Subcutaneous abdominal adipose tissue (tissue), 5 donors: ENCODE measurements at regions not wholly inside any gene's neighbourhood (a gene's known extent, or its start where the extent isn't known, plus 50 kb on each side); places are given as distances from the start of the nearest gene placed in this dataset.

Source experiments
- H3K27ac ChIP-seq: one replicate; pipeline ENCODE4 v1.7.0; 2013; ENCODE audit warnings: low read depth, mild to moderate bottlenecking, inconsistent platforms, low read length, moderate library complexity
- H3K27me3 ChIP-seq, 5 donors: one replicate each; pipeline ENCODE4 v1.7.0; 2013; ENCODE audit warnings: low read length in 5 of 5, inconsistent platforms in 1 of 5; ENCODE audit not compliant: control insufficient read depth in 5 of 5, insufficient read depth in 4 of 5
- H3K36me3 ChIP-seq, 5 donors: one replicate each; pipeline ENCODE4 v1.7.0; 2013; ENCODE audit warnings: low read length in 5 of 5; ENCODE audit not compliant: control insufficient read depth in 5 of 5, insufficient read depth in 5 of 5
- H3K4me1 ChIP-seq, 5 donors: one replicate each; pipeline ENCODE4 v1.7.0; 2013; ENCODE audit warnings: low read length in 5 of 5, mild to moderate bottlenecking in 3 of 5, moderate library complexity in 1 of 5; ENCODE audit not compliant: control insufficient read depth in 5 of 5, insufficient read depth in 5 of 5
- H3K4me3 ChIP-seq, 5 donors: one replicate each; pipeline ENCODE4 v1.7.0; 2013; ENCODE audit warnings: low read length in 5 of 5, low read depth in 1 of 5
- H3K9ac ChIP-seq, 5 donors: one replicate each; pipeline ENCODE4 v1.7.0; 2013; ENCODE audit warnings: low read length in 5 of 5, mild to moderate bottlenecking in 4 of 5, moderate library complexity in 3 of 5
- H3K9me3 ChIP-seq, 5 donors: one replicate each; pipeline ENCODE4 v1.7.0; 2013; ENCODE audit warnings: low read length in 5 of 5; ENCODE audit not compliant: control insufficient read depth in 5 of 5
- donor health status: healthy.
- donor health status: healthy.
- donor health status: healthy.
- donor health status: healthy.
- donor health status: healthy.

DNA sequence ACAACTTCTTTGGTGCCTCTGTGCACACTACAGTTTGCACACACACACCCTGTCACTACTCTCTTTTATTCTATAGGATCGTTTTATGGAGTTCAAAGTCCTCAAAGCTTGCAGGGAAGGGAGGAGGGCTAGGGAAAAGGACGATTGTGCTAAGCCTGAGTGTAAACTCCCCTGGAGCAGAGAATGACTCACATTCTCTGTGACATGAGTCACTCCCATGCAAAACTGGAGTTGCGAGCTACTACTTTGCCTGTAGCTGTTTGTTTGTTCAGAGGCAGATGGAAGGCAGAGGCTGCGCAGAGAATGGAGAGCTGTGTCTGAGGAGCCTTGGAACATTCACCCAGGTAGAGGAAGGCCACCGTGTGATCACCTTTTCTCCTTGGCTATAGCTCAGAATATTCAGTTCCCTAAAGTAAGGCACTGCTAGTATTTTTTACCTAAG, 80.5 kb upstream of the MBNL2 start:
- Histone ChIP-seq H3K36me3 (no peaks in the 10 kb centered on the region), H3K4me3 (peak overlapping the region in 4 of 5 donors; percentile 24 to 61 (median 41)), H3K9ac (no peak overlapping the region), H3K9me3 (no peaks in the 10 kb centered on the region), H3K27me3 (peaks cover 0 to 3% (median 0%) of the 10 kb centered on the region in 5 donors), H3K27ac (no peak overlapping the region), H3K4me1 (peaks cover 0 to 19% (median 15%) of the 10 kb centered on the region in 5 donors)

DNA sequence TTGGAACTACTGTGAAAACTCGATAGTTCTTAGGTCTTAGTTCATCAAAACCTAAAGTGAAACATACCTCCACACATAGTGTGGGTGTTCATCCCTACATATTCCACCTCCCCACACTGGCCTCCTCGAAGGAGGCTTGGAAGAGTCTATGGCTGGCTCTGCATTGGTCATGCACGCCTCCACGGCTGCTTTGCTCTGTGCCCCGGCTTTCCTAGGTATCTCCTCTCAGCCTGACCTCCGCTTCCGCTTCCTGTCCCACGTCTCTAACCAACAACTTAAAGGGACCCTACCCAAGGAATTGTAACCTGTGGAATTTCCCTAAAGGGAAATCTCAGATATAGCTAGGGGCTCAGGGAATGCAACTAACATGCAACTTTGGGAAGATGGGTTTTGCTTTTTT, 79.7 kb upstream of the MBNL2 start:
- H3K27ac ChIP-seq, result no peak overlapping the region
- peaks cover 0 to 19% (median 15%) of the 10 kb centered on the region in 5 donors for H3K4me1 ChIP-seq
- H3K36me3 ChIP-seq, result no peaks in the 10 kb centered on the region
- peaks cover 0 to 3% (median 0%) of the 10 kb centered on the region in 5 donors for H3K27me3 ChIP-seq
- no peaks in the 10 kb centered on the region for H3K9me3 ChIP-seq
- peak overlapping the region; percentile 53 to 64 (median 59) for H3K4me3 ChIP-seq
- no peak overlapping the region for H3K9ac ChIP-seq

DNA sequence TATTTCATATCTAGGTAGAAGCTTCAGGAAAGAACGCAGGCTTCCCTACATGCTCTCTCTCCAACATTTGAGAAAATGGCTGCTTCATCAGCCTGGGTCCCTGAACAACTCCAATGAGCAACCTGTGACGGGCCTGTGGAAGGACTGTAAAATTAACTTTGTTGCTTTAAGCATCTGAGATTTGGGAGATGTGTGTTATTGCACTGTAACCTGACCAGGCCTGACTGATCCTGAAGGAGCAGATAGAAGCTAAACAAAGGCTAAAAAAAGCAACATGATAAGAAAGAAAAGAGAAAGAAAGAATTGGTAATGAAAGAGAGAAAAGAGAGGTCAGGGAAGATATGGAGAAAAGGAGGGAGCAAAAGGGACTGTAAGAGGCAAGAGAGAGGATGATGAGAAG, 77.1 kb upstream of the MBNL2 start:
- H3K27me3 ChIP-seq, result peaks cover 0 to 3% (median 0%) of the 10 kb centered on the region in 5 donors

DNA sequence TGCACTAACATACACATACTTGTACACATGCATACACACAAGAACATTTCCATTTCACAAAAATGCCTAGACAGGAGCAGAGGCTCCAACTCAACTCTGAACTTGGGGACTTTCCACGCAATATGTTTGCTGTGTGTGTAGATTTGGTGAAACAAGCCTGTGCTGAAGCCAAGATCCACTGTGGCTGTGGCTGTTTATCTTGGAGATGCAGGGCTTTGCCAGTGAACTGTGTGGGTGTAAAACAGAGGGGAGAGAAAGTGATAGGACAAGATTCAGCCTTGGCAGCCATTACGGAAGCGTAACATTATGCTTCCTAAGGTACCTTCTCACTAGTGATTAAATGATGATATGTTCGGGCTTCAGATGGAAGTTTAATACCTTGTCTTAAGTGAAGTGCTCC, 73.2 kb upstream of the MBNL2 start:
- H3K27me3 ChIP-seq, result no peaks in the 10 kb centered on the region
- H3K4me3 ChIP-seq, result no peak overlapping the region
- no peak overlapping the region for H3K9ac ChIP-seq
- no peaks in the 10 kb centered on the region for H3K36me3 ChIP-seq
- H3K4me1 ChIP-seq, result no peaks in the 10 kb centered on the region
- H3K27ac ChIP-seq, result no peak overlapping the region
- peaks cover 0 to 2% (median 0%) of the 10 kb centered on the region in 5 donors for H3K9me3 ChIP-seq

More for the DNA sequence above, 77.1 kb upstream of the MBNL2 start:
- no peaks in the 10 kb centered on the region for H3K36me3 ChIP-seq
- no peaks in the 10 kb centered on the region for H3K9me3 ChIP-seq
- H3K9ac ChIP-seq, result no peak overlapping the region
- peaks cover 0 to 19% (median 15%) of the 10 kb centered on the region in 5 donors for H3K4me1 ChIP-seq
- no peak overlapping the region for H3K4me3 ChIP-seq
- H3K27ac ChIP-seq, result no peak overlapping the region

DNA sequence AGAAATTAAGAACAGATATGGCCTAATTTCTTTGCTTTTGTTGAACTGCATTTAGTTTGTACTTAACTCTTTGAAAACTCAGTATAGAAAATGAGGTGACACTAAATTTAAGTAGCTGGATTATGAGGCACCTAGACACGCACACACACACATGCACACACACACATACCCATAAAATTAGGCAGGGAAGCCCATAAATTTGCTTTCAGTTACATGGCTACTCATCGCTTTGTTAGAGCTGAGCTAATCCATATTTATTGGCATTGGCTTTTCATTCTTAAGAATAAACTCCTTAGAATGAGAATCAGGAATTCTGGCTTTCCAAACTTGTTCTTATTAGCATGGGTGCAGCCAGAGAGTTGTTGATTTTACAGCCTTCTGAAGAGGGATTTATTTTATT, 61.7 kb upstream of the MBNL2 start:
- Histone ChIP-seq H3K4me3 (no peak overlapping the region), H3K9ac (no peak overlapping the region), H3K36me3 (no peaks in the 10 kb centered on the region), H3K4me1 (no peaks in the 10 kb centered on the region), H3K9me3 (no peaks in the 10 kb centered on the region), H3K27me3 (no peaks in the 10 kb centered on the region), H3K27ac (no peak overlapping the region)

DNA sequence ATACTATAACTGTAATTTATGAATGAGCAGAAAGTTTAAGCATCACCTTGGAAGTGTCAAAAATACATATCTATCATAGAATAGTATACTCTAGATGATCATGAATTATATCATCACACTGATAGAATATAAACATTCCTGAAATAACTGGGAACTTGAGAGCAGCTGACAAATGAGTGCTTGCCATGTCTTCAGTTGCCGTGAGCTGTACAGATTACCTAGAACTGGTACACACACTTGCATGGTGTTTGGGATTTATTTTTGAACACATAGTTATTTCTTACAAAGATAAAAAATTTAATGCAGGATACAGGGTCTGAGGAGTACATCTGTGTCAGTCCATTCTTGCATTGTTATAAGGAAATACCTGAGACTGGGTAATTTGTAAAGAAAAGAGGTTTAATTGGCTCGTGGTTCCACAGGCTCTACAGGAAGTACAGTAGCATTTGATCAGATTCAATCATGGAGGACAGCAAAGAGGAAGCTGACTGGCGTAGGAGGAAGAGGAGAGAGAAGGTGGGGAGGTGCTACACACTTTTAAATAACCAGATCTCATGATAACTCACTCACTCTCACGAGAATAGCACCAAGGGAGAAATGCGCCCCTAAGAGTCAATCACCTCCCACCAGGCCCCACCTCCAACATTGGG, 60.4 kb upstream of the MBNL2 start:
- Histone ChIP-seq H3K27me3 (no peaks in the 10 kb centered on the region), H3K9me3 (no peaks in the 10 kb centered on the region), H3K4me3 (no peak overlapping the region), H3K4me1 (no peaks in the 10 kb centered on the region), H3K27ac (no peak overlapping the region), H3K36me3 (no peaks in the 10 kb centered on the region), H3K9ac (no peak overlapping the region)

DNA sequence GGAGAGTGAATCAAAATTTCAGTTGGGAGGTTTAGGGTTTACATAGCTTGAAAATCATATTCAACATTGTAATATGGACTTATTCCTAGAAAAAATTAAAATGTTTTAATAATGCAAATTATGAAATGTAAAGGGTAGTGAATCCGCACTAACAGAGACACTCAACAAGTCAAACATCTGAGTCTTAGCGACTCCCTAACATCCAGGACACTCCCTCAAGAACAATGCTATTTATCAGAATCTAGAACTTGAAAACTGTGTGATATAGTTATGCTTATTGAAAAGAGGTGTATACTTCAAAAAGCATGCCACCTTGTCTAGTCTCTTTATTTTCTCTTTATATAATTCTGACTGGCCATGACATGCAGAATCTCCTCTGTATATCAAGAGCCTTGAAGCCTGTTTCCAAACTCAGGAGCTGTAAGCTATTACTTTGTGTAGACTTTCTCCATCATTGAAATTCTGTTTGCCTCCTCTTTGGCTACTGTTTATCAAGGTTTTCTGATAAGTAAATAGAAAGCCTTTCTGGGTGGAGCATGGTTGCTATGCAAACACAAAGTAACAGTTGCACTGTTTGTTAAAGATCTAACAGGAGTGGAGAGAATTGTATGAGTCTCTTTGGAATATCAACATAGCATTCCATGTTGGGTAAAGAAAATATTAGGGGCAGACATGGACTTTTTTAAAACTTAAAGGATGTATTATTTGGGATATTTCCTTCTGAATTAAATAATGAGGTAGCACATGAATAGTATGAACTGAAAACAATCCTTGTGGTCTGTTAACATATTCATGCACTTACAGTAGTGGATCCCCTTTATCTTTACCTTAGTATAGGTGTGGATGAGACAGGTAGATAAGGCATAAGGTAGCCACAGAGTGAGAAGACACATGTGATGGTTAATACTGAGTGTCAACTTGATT, 56.4 kb upstream of the MBNL2 start:
- Histone ChIP-seq H3K9ac (no peak overlapping the region), H3K4me1 (no peaks in the 10 kb centered on the region), H3K9me3 (no peaks in the 10 kb centered on the region), H3K27me3 (no peaks in the 10 kb centered on the region), H3K27ac (no peak overlapping the region), H3K36me3 (no peaks in the 10 kb centered on the region), H3K4me3 (no peak overlapping the region)

DNA sequence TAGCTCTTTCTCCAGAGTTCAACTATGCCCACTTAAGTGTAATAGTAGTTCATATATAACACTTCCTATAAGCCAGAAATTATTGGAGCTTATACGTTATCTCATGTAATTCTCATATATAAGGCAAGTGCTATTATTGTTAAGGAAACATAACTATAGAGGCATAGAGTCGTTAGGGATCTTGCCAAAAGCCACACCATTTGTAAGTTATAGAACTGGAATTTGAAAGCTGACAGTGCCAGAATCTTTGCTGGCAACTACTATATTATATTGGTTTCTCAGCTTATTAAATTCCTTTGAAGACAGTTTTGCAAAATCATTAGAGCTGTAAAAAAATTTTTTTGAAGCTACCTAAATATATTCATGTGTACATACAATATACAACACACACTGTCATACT, 51.0 kb upstream of the MBNL2 start:
- Histone ChIP-seq H3K4me1 (no peaks in the 10 kb centered on the region), H3K4me3 (no peak overlapping the region), H3K9me3 (peaks cover 0 to 6% (median 5%) of the 10 kb centered on the region in 5 donors), H3K36me3 (no peaks in the 10 kb centered on the region), H3K27me3 (no peaks in the 10 kb centered on the region), H3K9ac (no peak overlapping the region), H3K27ac (no peak overlapping the region)
